GM12874 (cell line): ENCODE measurements at regions not wholly inside any gene's neighbourhood (a gene's known extent, or its start where the extent isn't known, plus 50 kb on each side); places are given as distances from the start of the nearest gene placed in this dataset.

Experiments
- TF ChIP-seq, protein P1 (sequence below): IDR thresholded peaks from 2 replicates; pipeline ENCODE4 v1.5.1; 2011; ENCODE audit warnings: low read depth, mild to moderate bottlenecking, control low read depth, low read length, moderate library complexity; ENCODE audit not compliant: insufficient read depth

DNA sequence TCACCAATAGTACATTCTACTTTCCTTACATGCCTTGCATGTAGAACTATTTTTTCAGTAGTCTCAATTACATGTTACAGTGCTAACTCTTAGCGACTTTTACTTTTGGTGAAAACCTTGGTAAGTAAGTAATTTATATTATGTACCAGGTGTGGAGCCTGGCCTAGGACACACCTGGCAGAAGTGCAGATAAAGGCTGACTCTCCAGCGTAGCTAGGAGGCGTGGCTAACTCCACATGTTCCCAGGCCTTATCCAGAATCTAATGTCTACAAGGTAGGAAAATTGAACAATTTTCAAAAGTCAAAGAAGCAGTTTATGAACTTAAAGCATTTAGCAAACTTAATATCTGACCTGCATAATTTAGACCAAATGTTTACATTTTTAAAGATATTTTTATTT is 157.4 kb downstream of the DHRS2 start:
- TF ChIP-seq, protein P1, sequence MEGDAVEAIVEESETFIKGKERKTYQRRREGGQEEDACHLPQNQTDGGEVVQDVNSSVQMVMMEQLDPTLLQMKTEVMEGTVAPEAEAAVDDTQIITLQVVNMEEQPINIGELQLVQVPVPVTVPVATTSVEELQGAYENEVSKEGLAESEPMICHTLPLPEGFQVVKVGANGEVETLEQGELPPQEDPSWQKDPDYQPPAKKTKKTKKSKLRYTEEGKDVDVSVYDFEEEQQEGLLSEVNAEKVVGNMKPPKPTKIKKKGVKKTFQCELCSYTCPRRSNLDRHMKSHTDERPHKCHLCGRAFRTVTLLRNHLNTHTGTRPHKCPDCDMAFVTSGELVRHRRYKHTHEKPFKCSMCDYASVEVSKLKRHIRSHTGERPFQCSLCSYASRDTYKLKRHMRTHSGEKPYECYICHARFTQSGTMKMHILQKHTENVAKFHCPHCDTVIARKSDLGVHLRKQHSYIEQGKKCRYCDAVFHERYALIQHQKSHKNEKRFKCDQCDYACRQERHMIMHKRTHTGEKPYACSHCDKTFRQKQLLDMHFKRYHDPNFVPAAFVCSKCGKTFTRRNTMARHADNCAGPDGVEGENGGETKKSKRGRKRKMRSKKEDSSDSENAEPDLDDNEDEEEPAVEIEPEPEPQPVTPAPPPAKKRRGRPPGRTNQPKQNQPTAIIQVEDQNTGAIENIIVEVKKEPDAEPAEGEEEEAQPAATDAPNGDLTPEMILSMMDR, result no peak

DNA sequence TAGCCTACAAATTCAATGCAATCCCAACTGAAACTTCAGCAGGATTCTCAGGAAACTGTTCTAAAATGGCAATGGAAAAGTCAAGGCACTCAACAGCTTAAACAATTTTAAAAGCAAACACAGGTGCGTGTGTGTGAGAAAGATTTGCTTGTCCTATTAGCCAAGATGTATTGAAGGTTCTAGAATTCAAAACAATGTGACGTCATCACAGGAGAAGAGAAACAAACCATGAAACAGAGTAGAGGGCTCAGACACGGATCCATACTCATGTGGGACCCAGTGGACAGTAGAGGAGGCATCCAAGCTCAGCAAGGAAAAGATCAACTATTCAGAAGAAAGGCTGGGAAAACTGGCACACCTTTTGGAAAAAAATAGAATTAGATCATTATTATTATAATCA is 152.8 kb upstream of the DHRS4 start:
- TF ChIP-seq, protein P1, result no peak

GRCh38 chr14:23801766-23802165 is 151.8 kb upstream of the DHRS4 start:
- TF ChIP-seq, protein P1, result no peak

DNA sequence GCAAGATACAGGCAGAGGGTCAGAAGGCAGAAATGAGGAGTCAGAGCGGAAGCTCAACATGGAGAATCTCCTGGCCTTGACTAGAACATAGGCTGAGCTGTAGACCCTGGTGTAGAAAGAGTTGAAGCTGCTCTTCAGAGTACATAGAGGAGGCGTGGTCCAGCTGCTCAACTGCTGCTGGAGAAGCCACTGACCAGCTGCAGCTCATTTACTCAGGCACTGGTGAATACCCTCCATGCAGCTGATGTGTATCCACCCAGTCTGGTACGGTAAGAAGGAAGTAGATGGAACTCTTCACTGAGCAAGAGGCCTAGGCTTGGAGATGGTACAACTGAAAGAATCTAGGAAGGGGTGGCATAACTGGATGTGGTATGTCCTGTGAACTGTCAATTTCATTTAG is 148.8 kb upstream of the DHRS4 start:
- TF ChIP-seq, protein P1, result no peak

DNA sequence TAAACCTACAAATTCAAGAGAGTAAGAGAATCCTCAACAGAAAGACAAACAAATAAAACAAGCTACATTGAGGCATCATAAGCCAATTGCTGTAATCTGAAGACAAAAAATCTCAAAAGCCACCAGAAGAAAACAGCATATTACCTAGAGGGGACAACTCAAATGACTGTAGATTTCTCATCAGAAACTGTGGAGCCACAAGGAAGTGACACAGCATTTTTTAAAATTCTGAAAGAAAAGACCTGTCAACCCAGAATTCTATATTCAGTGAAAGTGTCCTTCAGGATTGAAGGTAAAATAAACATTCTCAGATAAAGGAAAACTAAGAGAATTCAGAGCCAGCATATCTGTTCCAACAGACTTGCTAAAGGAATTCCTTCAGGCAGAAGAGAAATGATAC is 147.8 kb upstream of the DHRS4 start:
- TF ChIP-seq, protein P1, result no peak

DNA sequence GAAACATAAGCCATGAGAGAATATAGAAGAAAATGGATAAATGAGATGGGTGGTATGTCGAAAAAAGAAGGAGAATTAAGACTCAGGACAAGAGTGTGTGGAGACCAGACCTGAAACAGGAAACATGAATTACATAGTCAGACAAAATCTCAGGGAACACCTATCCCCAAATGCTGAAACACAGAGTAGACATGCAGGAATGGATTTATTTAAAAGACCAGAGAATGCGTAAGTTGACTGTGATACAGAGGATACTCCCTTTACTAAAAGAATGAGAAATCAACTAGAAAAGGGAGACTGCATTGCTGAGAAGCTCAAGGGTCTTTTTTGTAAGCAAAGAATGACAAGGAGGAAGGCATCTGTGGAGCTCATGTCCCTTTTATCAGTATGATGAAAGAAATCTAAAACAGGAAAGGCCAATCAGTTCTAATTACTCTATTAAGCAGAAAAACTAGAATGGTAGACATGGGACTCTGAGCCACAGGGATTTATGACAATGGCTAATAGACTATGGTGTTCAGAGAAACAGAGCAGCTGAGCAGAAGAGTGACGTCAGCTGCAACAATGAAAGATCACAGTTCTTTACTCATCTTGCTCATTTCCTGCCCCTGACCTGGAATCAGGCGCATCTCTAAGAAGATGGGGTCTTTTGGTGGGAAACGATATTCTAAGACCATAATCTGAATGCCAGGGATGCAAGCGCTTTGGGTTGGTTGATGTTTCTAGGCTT is 138.9 kb upstream of the DHRS4 start:
- TF ChIP-seq, protein P1, result no peak

DNA sequence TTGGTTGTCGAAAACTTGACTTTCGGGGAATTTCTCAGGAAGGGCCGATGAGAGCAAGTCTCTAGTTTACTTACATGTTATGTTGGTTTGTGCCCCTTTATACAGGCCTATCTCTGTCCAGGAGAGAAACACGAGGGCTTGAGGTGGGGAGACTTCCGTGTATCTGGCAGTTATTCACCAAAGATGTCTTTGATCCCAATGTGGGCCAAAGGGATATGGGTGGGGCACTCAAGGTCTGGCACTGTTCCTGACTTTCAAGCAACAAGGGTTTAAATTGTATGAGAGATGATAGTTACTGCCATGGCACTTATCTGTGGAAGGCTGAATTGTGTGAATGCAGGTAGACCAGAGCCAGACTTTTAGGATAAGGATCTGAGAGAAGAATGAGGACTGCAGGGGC is 137.2 kb upstream of the DHRS4 start:
- TF ChIP-seq, protein P1, result no peak
